ENCODE measurements at regions not wholly inside any gene's neighbourhood (a gene's known extent, or its start where the extent isn't known, plus 50 kb on each side); places are given as distances from the start of the nearest gene placed in this dataset.

DNA sequence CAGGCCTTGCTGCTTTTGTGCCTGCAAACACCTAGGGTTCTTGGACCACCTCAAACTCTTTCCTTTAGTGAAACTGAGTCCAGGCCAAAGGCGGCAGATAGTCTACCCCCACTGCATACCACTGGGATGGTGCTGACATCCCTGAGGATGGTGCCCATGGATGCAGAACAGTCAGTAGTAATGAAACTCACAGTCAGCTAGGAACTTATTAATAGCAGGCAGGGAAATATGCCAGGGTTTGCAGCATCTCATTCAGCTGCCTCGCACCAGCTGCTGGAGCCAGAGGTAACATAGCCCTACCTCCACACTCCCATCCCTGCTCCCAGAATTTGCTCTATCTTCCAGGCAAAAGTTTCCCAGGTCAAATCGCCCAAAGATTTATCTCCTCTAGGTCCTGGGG is 189.1 kb downstream of the SREK1 start:
- Histone ChIP-seq H3K36me3 (ENCODE audit: insufficient read depth, low read length) (no peaks in the 10 kb centered on the region), H3K79me2 (ENCODE audit: insufficient read depth, low read length) (no peaks in the 10 kb centered on the region), H3K27ac (ENCODE audit: low read depth, low read length, poor library complexity, severe bottlenecking) (no peak overlapping the region), H3K4me3 (ENCODE audit: low read depth, low read length, poor library complexity, severe bottlenecking) (no peak overlapping the region), H3K9me2 (ENCODE audit: low read depth, low read length) (no peaks in the 10 kb centered on the region), H4K20me1 (ENCODE audit: insufficient read depth, low read length) (no peaks in the 10 kb centered on the region), H3K4me1 (ENCODE audit: insufficient read depth, low read length, severe bottlenecking) (no peaks in the 10 kb centered on the region), H3F3A (ENCODE audit: insufficient read depth, low read length) (no peaks in the 10 kb centered on the region), H3K9ac (ENCODE audit: low read length) (no peak overlapping the region), H3K4me2 (ENCODE audit: low read length) (no peak overlapping the region), H2AFZ (ENCODE audit: low read length) (no peak overlapping the region), H3K27me3 (ENCODE audit: insufficient read depth, low read length) (0 out of 2 replicates have a peak, but pooled peaks cover 4% of the 10 kb centered on the region), H3K9me3 (ENCODE audit: low read length) (no peaks in the 10 kb centered on the region)
- TF ChIP-seq EZH2 (IDR thresholded peaks at IDR 0.05; ENCODE audit: borderline replicate concordance, low read length), result no peak
- TF ChIP-seq, protein P1, sequence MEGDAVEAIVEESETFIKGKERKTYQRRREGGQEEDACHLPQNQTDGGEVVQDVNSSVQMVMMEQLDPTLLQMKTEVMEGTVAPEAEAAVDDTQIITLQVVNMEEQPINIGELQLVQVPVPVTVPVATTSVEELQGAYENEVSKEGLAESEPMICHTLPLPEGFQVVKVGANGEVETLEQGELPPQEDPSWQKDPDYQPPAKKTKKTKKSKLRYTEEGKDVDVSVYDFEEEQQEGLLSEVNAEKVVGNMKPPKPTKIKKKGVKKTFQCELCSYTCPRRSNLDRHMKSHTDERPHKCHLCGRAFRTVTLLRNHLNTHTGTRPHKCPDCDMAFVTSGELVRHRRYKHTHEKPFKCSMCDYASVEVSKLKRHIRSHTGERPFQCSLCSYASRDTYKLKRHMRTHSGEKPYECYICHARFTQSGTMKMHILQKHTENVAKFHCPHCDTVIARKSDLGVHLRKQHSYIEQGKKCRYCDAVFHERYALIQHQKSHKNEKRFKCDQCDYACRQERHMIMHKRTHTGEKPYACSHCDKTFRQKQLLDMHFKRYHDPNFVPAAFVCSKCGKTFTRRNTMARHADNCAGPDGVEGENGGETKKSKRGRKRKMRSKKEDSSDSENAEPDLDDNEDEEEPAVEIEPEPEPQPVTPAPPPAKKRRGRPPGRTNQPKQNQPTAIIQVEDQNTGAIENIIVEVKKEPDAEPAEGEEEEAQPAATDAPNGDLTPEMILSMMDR (IDR thresholded peaks at IDR 0.05; ENCODE audit: low read length), result no peak

DNA sequence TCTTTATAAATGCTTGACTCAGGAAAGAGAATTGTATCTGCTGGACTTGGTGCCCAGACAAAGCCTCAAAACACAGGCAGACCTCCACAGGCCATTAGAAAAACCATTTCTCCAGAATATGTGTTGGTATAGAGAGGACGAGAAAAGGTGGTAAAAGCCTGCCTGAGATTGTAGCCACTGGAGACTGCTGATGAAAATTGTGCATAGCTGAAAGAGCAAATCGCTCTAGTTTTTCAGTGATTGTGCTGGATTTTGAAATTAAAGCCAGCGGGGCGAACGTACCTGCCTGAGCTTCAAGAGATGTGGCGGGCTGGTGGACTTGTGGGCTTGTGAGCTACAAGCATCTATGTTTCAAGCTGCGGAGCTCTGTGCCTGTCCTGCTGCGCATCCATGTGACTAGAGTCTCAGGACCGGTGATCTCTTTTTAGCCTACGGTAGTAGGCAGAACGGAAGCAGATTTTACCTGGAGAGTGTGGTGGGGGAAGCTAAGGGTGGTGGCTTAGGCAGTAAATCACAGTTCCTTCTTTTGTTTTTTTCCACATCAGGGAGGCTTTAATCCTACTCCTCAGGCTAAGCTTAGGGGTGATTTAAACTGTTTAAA is 193.6 kb downstream of the SREK1 start:
- no peaks in the 10 kb centered on the region for H4K20me1 ChIP-seq (ENCODE audit: insufficient read depth, low read length)
- H3K4me1 ChIP-seq (ENCODE audit: insufficient read depth, low read length, severe bottlenecking), result no peaks in the 10 kb centered on the region
- no peaks in the 10 kb centered on the region for H3K9me3 ChIP-seq (ENCODE audit: low read length)
- no peak overlapping the region for H2AFZ ChIP-seq (ENCODE audit: low read length)
- no peak overlapping the region for H3K9ac ChIP-seq (ENCODE audit: low read length)
- H3K4me2 ChIP-seq (ENCODE audit: low read length), result no peak overlapping the region
- H3K9me2 ChIP-seq (ENCODE audit: low read depth, low read length), result no peaks in the 10 kb centered on the region
- H3F3A ChIP-seq (ENCODE audit: insufficient read depth, low read length), result no peaks in the 10 kb centered on the region
- TF ChIP-seq, protein P1 (IDR thresholded peaks at IDR 0.05; ENCODE audit: low read length), result no peak
- no peak for TF ChIP-seq EZH2 (IDR thresholded peaks at IDR 0.05; ENCODE audit: borderline replicate concordance, low read length)
- H3K27ac ChIP-seq (ENCODE audit: low read depth, low read length, poor library complexity, severe bottlenecking), result no peak overlapping the region
- no peaks in the 10 kb centered on the region for H3K79me2 ChIP-seq (ENCODE audit: insufficient read depth, low read length)
- no peaks in the 10 kb centered on the region for H3K36me3 ChIP-seq (ENCODE audit: insufficient read depth, low read length)
- H3K27me3 ChIP-seq (ENCODE audit: insufficient read depth, low read length), result 0 out of 2 replicates have a peak, but pooled peaks cover 4% of the 10 kb centered on the region
- H3K4me3 ChIP-seq (ENCODE audit: low read depth, low read length, poor library complexity, severe bottlenecking), result no peak overlapping the region

DNA sequence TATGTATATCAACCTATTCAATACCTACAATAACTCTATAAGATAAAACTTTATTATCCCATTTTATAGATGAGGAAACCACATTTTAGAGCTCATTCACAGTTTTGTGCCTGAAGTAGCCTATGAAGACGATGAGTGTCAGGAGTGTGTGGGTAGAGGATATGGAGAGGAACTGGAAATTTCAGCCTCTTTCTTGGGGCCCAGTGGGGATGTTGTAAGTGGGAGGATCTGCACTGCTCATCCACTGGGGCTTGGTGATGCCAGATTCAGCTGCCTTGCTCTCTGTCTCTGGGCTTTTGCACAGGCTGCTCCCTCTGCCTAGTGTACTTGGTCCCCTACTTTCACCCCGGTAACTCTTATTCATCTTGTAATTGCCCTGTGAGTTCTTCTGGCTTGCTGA is 194.7 kb downstream of the SREK1 start:
- Histone ChIP-seq H3K27me3 (ENCODE audit: insufficient read depth, low read length) (0 out of 2 replicates have a peak, but pooled peaks cover 4% of the 10 kb centered on the region), H3K4me2 (ENCODE audit: low read length) (no peak overlapping the region), H3K27ac (ENCODE audit: low read depth, low read length, poor library complexity, severe bottlenecking) (no peak overlapping the region), H4K20me1 (ENCODE audit: insufficient read depth, low read length) (no peaks in the 10 kb centered on the region), H3K36me3 (ENCODE audit: insufficient read depth, low read length) (no peaks in the 10 kb centered on the region), H3K79me2 (ENCODE audit: insufficient read depth, low read length) (no peaks in the 10 kb centered on the region), H3F3A (ENCODE audit: insufficient read depth, low read length) (no peaks in the 10 kb centered on the region), H3K9me3 (ENCODE audit: low read length) (no peaks in the 10 kb centered on the region), H3K9me2 (ENCODE audit: low read depth, low read length) (no peaks in the 10 kb centered on the region), H3K4me1 (ENCODE audit: insufficient read depth, low read length, severe bottlenecking) (no peaks in the 10 kb centered on the region), H3K4me3 (ENCODE audit: low read depth, low read length, poor library complexity, severe bottlenecking) (no peak overlapping the region), H3K9ac (ENCODE audit: low read length) (no peak overlapping the region), H2AFZ (ENCODE audit: low read length) (no peak overlapping the region)
- no peak for TF ChIP-seq EZH2 (IDR thresholded peaks at IDR 0.05; ENCODE audit: borderline replicate concordance, low read length)
- TF ChIP-seq, protein P1 (IDR thresholded peaks at IDR 0.05; ENCODE audit: low read length), result no peak
